Middle frontal gyrus (tissue), 1 donor: ENCODE measurements at regions not wholly inside any gene's neighbourhood (a gene's known extent, or its start where the extent isn't known, plus 50 kb on each side); places are given as distances from the start of the nearest gene placed in this dataset.

ENCODE experiments used
- DNase-seq: peaks from one replicate; pipeline ENCODE4 v3.0.0-alpha.2; 2015; ENCODE audit warnings: low spot score; ENCODE audit errors: extremely low spot score

DNA sequence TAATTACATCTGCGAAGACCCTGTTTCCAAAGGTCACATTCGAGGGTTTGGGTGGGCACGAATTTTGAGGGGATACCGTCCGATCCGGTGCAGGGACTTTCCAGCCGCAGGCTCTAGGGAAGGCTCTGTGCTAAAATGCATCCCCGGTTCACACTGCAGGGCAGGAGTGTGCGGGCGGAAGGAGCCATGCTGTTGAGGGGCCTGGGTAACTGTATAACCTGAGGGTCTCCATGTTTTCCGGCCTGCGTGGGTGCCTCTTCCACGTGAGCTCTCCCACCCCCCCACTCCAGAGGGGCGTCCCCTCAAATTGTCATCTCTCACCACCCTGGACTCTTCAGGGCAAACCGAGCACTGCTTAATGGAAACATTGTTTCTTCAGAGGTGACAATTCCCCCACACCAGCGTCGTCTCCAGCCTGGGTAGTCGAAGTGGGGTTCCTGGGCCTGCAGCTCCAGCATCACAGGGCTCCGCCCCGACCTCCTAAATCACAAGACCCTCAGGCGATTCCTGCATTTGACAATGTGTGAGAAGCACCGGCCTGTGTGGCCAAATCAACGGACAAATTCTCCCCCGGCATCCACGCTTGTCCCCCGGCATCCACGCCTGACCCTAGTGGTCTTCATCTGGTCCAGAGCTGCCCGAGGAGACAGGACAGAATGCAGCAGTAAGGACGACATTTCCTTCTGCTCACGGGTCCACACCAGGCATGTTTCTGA is 51.2 kb downstream of the FOXL3 start:
- DNase-seq: no peak

DNA sequence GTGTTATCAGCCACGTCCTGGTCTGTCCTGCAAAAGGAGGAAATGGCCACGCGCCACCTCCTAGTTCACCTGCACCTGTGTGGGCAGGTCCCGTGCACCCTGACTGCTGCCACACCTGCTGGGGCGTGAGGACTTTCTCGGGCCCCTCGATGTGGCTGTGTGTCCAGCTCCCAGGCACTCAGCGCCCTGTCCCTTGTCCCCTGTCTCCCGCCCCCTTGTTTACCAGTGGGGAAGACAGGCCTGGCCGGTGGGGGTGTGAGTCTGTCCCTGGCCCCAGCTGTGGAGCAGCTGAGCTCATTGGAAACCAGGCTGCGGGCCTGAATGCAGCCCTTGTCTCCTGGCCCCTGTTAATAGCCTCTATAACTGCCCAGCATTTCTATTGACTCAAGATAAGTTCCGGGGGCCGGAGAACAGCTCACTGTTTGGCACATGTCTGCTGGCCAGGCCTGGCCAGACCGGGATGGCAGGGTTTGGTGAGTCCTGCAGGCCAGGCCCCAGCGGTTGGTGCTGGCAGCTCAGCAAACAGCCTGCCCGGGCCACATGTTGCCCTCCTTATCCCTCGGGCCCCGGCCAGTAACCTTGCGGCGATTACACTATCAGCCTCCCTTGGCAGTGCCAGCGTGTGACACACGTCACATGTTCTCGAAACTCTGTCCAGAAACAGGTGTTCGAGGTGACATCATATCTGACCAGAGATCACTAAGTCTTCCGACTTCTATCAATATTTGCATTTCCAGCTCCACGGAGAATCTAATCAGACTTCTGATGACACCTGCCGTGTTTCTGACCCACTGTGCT is 52.1 kb downstream of the FOXL3 start:
- DNase-seq: peak; percentile 62

- DNase-seq: no peak
Observed at GRCh38 chr7:342681-343216, 52.8 kb downstream of the FOXL3 start.

DNA sequence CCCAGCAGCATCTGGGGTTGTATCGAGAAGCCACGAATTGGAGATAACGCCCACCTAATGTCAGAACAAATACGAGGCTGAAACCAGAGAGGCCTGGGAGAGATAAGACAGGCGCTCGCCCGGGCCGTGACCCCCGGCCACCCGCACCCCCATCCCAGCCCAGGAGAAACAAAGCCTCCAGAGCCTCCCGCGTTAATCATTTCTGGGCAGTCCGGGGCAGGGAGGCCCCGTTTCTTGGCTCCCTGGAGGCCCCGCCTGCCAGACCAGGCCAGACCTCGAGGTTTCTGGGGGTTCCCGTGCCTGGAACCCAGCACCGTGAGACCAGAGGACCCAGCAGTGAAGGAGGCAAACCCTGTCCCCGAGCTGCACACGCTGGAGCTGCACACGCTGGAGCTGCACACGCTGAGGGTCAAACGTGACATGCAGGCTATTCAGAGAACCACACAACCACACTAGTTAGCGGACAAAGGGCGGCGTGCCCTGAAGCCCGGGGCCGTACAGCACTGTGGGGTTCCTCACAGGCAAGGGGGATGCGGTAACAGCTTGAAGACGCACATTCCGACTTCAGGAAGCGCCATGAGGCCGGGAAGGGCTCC is 53.4 kb downstream of the FOXL3 start:
- no peak for DNase-seq

GRCh38 chr7:343864-344607 is 54.1 kb downstream of the FOXL3 start:
- no peak for DNase-seq

DNA sequence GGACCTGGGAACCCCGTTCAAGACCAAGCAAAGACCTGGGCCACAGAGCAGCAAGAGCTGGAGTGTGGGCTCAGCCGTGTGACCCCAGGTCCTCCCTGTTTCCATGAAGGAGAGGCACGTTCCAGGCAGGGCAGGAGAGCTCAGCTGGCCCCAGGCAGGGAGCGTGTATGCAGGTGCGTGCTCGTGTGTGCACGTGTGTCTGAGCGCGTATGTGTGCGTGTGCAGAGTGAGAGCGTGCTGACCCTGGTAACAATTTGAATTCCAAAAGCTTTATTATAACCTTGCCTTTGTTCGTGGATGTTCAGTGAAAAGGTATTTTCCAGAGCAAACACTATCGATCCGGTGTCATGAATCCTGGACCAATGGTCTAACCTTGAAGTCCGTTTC is 54.6 kb downstream of the FOXL3 start:
- no peak for DNase-seq

GRCh38 chr7:346116-346898 is 56.3 kb downstream of the FOXL3 start:
- no peak for DNase-seq

GRCh38 chr7:347001-347590 is 57.1 kb downstream of the FOXL3 start:
- DNase-seq: no peak

- DNase-seq: no peak
Observed at GRCh38 chr7:347644-348479, 57.9 kb downstream of the FOXL3 start.

GRCh38 chr7:348480-348844 is 58.5 kb downstream of the FOXL3 start:
- no peak for DNase-seq

DNA sequence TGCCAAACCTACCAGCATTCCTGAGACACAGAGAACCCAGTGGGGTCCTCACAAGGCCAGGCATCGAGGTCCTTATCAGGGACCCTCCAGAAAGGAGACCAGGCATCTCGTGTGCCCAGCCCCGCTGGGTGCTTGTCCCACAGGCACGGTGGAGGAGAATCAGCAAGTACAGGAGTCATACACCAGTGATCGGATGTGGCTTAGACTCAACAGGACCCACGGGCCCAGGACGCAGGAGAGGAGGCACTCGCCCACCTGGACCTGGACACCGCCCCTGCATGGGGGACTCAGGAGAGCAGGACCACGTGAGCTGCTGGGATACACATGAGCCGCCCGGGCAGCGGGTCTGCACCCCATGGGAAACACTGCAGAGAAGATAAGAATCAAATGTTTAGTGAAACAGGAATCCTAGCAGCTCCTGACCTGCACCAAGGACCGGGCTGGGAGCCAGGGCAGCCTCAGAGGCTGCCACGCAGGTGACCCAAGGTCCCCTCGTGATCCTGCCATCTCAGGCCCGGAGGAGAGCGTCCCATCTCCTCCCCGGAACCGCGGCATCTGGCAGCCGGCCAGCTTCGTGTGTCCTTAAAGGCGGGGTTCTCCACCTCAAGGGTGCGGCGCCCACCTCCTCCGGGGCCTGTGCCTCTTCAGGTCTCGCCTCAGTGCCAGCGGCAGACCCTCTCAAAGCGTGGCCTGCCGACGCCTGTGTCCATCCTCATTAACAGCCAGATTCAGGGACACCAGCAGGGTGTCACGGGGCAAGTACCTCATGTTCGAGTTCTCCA is 59.2 kb downstream of the FOXL3 start:
- DNase-seq: no peak

- DNase-seq: no peak
Observed at GRCh38 chr7:351256-351655, 61.3 kb downstream of the FOXL3 start.

DNA sequence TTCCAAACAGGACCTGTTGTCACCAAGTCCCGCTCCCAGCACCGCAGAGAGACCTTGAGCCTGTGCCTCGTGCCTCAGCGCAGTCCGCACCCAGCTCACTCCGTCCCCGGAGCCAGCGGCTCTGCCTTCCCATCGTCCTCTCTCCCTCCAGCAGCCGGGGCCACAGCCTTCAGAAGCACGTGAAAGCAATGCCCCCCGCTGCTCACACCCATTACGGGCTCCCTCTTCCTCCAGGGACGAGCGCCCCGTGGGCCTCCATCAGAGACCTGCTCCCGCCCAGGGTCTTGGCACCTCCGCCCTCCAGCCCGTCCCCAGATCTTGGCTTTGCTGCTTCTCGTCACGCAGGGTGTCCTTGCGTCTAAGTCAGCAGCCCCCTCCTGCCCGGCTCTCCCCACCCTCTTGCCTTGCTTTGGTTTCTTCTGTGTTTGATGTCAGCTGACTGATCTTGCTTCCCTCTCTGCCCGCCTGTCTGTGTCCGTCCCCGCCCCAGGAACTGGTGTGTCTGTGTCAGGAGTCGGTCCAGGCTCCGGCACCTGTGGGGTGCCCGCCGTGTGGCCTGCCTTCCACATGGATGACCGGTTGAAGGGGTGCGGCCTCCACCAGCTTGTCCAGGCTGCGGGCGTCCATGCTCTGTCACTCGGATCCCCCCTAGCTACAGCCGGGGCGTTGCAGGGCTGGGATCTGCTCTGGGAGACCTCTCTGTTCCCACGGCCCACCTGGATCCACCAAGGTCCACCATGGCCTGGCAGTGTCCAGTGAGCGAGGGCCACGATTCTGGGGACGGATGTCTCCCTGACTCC is 61.9 kb downstream of the FOXL3 start:
- DNase-seq: no peak

DNA sequence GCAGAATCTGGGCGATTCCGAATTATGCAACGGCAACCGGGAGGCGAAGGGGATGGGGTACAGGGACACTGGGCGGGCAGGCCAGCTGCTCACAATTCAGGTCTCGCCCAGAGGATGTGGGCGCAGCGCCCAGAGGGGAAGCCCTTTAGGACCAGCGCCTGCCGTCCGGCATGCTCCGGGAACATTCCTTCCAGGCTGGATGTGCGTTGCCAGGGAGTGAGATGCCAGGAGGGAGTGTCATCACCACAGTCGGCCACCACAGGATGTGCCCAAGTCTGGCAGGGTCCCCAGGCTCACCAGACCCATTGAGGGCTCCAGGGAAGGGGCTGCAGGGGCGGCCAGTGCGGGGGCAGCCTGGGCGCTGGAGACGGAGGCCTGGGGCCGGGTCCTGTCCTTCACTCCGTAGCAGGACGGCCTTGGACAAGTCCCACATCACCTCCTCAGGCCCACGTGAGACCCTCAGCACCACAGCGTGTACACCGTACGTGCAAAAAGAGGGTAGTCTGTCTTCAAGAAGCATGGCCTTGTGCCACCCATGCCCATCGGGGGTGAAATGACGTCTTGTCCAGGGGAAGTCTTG is 63.9 kb downstream of the FOXL3 start:
- DNase-seq: no peak

GRCh38 chr7:354597-355470 is 64.9 kb downstream of the FOXL3 start:
- no peak for DNase-seq

GRCh38 chr7:355568-355967 is 65.6 kb downstream of the FOXL3 start:
- DNase-seq: no peak

- no peak for DNase-seq
Observed at GRCh38 chr7:356087-356486, 66.1 kb downstream of the FOXL3 start.
